Thyroid gland (tissue), 4 donors: ENCODE measurements at regions not wholly inside any gene's neighbourhood (a gene's known extent, or its start where the extent isn't known, plus 50 kb on each side); places are given as distances from the start of the nearest gene placed in this dataset.

Source experiments
- POLR2A ChIP-seq, 2 donors: fragments of 450-650 bp; IDR thresholded peaks; one replicate each; pipeline ENCODE4 v1.6.1; 2017; ENCODE audit warnings: antibody characterized with exemption in 2 of 2, mild to moderate bottlenecking in 2 of 2, moderate library complexity in 1 of 2
- TF ChIP-seq, protein P1 (sequence below), 6 experiments: fragments of 200-600 bp in 3 of 6; fragments of 450-650 bp in 3 of 6; sonication (generic) in 3 of 6; IDR thresholded peaks; one replicate each; pipeline ENCODE4 v1.5.1; 2016 to 2019; ENCODE audit warnings: antibody characterized with exemption in 6 of 6, mild to moderate bottlenecking in 2 of 6, inconsistent platforms in 1 of 6, moderate library complexity in 1 of 6

GRCh38 chr10:63829020-63829419 is 307.8 kb downstream of the REEP3 start:
- TF ChIP-seq POLR2A (IDR thresholded peaks at IDR 0.05): no peak
- TF ChIP-seq, protein P1, sequence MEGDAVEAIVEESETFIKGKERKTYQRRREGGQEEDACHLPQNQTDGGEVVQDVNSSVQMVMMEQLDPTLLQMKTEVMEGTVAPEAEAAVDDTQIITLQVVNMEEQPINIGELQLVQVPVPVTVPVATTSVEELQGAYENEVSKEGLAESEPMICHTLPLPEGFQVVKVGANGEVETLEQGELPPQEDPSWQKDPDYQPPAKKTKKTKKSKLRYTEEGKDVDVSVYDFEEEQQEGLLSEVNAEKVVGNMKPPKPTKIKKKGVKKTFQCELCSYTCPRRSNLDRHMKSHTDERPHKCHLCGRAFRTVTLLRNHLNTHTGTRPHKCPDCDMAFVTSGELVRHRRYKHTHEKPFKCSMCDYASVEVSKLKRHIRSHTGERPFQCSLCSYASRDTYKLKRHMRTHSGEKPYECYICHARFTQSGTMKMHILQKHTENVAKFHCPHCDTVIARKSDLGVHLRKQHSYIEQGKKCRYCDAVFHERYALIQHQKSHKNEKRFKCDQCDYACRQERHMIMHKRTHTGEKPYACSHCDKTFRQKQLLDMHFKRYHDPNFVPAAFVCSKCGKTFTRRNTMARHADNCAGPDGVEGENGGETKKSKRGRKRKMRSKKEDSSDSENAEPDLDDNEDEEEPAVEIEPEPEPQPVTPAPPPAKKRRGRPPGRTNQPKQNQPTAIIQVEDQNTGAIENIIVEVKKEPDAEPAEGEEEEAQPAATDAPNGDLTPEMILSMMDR (IDR thresholded peaks at IDR 0.05): no peak
